ENCODE measurements at regions not wholly inside any gene's neighbourhood (a gene's known extent, or its start where the extent isn't known, plus 50 kb on each side); places are given as distances from the start of the nearest gene placed in this dataset.

- ATAC-seq (no peak), DNase-seq (no peak)
- no peak for TF ChIP-seq CTCF (IDR thresholded peaks at IDR 0.05)
- no peaks in the 10 kb centered on the region for H3K4me1 ChIP-seq
- no peaks in the 10 kb centered on the region for H3K36me3 ChIP-seq
- H3K27ac ChIP-seq: no peak overlapping the region
- peaks cover 0 to 7% of the 10 kb centered on the region in 2 donors for H3K9me3 ChIP-seq
- no peaks in the 10 kb centered on the region for H3K27me3 ChIP-seq
- no peak overlapping the region for H3K4me3 ChIP-seq
- intact Hi-C loops (cut with DNase I): no loop called here
Observed at GRCh38 chr7:9407816-9408215, 974.4 kb downstream of the NXPH1 start.

- Histone ChIP-seq H3K27me3 (no peaks in the 10 kb centered on the region), H3K9me3 (peaks cover 0 to 19% of the 10 kb centered on the region in 2 donors), H3K4me1 (no peaks in the 10 kb centered on the region), H3K27ac (no peak overlapping the region), H3K4me3 (no peak overlapping the region), H3K36me3 (no peaks in the 10 kb centered on the region)
- DNase-seq: no peak
- intact Hi-C loops (cut with DNase I): no loop called here
- no peak for ATAC-seq
- no peak for TF ChIP-seq CTCF (IDR thresholded peaks at IDR 0.05)
Observed at GRCh38 chr7:9453521-9453920, 1020.1 kb downstream of the NXPH1 start.

DNA sequence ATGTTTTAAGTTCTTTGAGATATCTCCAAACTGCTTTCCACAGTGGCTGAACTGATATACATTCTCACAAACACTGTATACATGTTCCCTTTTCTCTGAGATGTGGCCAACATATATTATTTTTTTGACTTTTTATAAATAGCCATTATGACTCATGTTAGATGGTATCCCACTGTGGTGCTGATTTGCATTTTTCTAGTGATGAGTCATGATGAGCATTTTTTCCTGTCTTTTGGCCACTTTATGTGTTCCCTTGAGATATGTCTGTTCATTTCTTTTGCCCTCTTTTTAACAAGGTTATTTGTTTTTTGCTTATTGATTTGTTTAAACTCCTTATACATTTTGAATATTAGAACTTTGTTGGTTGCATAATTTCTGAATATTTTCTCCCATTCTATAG lies 1055.1 kb downstream of the NXPH1 start:
- no peaks in the 10 kb centered on the region for H3K4me1 ChIP-seq
- DNase-seq: no peak
- peaks cover 0 to 16% of the 10 kb centered on the region in 2 donors for H3K9me3 ChIP-seq
- TF ChIP-seq CTCF (IDR thresholded peaks at IDR 0.05): no peak
- no peaks in the 10 kb centered on the region for H3K27me3 ChIP-seq
- ATAC-seq: no peak
- H3K4me3 ChIP-seq: no peak overlapping the region
- intact Hi-C loops (cut with DNase I): no loop called here
- H3K36me3 ChIP-seq: no peaks in the 10 kb centered on the region
- H3K27ac ChIP-seq: no peak overlapping the region

DNA sequence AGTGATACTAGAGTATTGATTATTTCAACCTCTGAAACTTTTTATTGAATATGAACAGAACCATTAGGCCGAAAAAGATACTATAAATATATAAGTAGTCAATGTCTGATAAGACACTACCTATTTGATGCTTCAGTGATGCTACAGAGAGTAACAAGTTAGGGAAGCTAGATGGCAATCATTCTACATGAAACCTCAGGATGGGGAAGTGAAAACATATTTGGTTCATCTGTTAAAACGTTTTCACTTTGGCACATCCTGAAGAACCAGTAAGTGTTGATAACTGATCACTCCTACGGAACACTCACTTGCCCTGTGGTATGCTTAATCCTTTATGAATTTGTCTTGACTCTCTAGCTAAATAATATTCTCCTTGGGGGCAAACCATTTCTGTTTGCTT lies 1064.9 kb downstream of the NXPH1 start:
- H3K9me3 ChIP-seq: peaks cover 0 to 4% of the 10 kb centered on the region in 2 donors
- ATAC-seq (no peak), DNase-seq (no peak)
- H3K4me3 ChIP-seq: no peak overlapping the region
- no peaks in the 10 kb centered on the region for H3K27me3 ChIP-seq
- no peak overlapping the region for H3K27ac ChIP-seq
- intact Hi-C loops (cut with DNase I): no loop called here
- no peaks in the 10 kb centered on the region for H3K36me3 ChIP-seq
- TF ChIP-seq CTCF (IDR thresholded peaks at IDR 0.05): no peak
- H3K4me1 ChIP-seq: no peaks in the 10 kb centered on the region

- no peaks in the 10 kb centered on the region for H3K27me3 ChIP-seq
- intact Hi-C loops (cut with DNase I): no loop called here
- no peak for TF ChIP-seq CTCF (IDR thresholded peaks at IDR 0.05)
Observed at GRCh38 chr7:9502269-9502668, 1068.9 kb downstream of the NXPH1 start.

More at GRCh38 chr7:9502269-9502668, 1068.9 kb downstream of the NXPH1 start:
- Histone ChIP-seq H3K9me3 (no peaks in the 10 kb centered on the region), H3K36me3 (no peaks in the 10 kb centered on the region), H3K4me3 (no peak overlapping the region), H3K4me1 (no peaks in the 10 kb centered on the region), H3K27ac (no peak overlapping the region)
- ATAC-seq (no peak), DNase-seq (no peak)

Data from left lung (tissue), 4 donors.